GM23338 (cell line): ENCODE measurements at regions not wholly inside any gene's neighbourhood (a gene's known extent, or its start where the extent isn't known, plus 50 kb on each side); places are given as distances from the start of the nearest gene placed in this dataset.

Experiments
- CREB1 ChIP-seq: fragments of 250-450 bp; sonication (Bioruptor Pico); IDR thresholded peaks from 2 replicates; pipeline ENCODE4 v1.5.0; 2020; ENCODE audit warnings: low read depth, mild to moderate bottlenecking, moderate library complexity
- EZH2 ChIP-seq: fragments of 200-600 bp; sonication (generic); IDR thresholded peaks from one replicate; pipeline ENCODE4 v1.8.0; 2017; ENCODE audit warnings: antibody characterized with exemption, mild to moderate bottlenecking, low read depth; ENCODE audit not compliant: unreplicated experiment
- EZH2phosphoT487 ChIP-seq: fragments of 200-600 bp; sonication (generic); IDR thresholded peaks from one replicate; pipeline ENCODE4 v1.8.1; 2018; ENCODE audit warnings: antibody characterized with exemption; ENCODE audit not compliant: unreplicated experiment
- JUNB ChIP-seq: IDR thresholded peaks from one replicate; pipeline ENCODE4 v1.6.1; 2016; ENCODE audit warnings: antibody characterized with exemption; ENCODE audit not compliant: unreplicated experiment
- POLR2AphosphoS5 ChIP-seq: IDR thresholded peaks from 2 replicates; pipeline ENCODE4 v1.6.1; 2016; ENCODE audit warnings: antibody characterized with exemption, low read depth
- STAT1 ChIP-seq: IDR thresholded peaks from one replicate; pipeline ENCODE4 v1.6.1; 2016; ENCODE audit warnings: antibody characterized with exemption; ENCODE audit not compliant: unreplicated experiment
- ZNF331 ChIP-seq: fragments of 250-450 bp; sonication (Bioruptor Pico); IDR thresholded peaks from 2 replicates; pipeline ENCODE4 v1.5.0; 2020; ENCODE audit warnings: low read depth, mild to moderate bottlenecking, moderate library complexity
- TF ChIP-seq, protein P1 (sequence below): IDR thresholded peaks from one replicate; pipeline ENCODE4 v1.6.1; 2018; ENCODE audit warnings: antibody characterized with exemption; ENCODE audit not compliant: unreplicated experiment
- TF ChIP-seq, protein P2 (sequence below), 2 experiments: fragments of 200-600 bp in 1 of 2; sonication (generic) in 1 of 2; conservative IDR thresholded peaks; 2 replicates each; pipeline versions ENCODE4 v1.5.1 to v1.6.1; 2016 to 2017; ENCODE audit warnings: antibody characterized with exemption in 2 of 2, low read depth in 2 of 2, mild to moderate bottlenecking in 2 of 2, moderate library complexity in 1 of 2
- TF ChIP-seq, protein P3 (sequence below): IDR thresholded peaks from 2 replicates; pipeline ENCODE4 v1.6.1; 2016; ENCODE audit warnings: antibody characterized with exemption
- TF ChIP-seq, protein P4 (sequence below): fragments of 250-450 bp; sonication (Bioruptor Pico); IDR thresholded peaks from 2 replicates; pipeline ENCODE4 v1.5.0; 2020; ENCODE audit warnings: mild to moderate bottlenecking, moderate library complexity

GRCh38 chr3:76657909-76658308, 382.0 kb upstream of the ROBO2 start:
- TF ChIP-seq, protein P1, sequence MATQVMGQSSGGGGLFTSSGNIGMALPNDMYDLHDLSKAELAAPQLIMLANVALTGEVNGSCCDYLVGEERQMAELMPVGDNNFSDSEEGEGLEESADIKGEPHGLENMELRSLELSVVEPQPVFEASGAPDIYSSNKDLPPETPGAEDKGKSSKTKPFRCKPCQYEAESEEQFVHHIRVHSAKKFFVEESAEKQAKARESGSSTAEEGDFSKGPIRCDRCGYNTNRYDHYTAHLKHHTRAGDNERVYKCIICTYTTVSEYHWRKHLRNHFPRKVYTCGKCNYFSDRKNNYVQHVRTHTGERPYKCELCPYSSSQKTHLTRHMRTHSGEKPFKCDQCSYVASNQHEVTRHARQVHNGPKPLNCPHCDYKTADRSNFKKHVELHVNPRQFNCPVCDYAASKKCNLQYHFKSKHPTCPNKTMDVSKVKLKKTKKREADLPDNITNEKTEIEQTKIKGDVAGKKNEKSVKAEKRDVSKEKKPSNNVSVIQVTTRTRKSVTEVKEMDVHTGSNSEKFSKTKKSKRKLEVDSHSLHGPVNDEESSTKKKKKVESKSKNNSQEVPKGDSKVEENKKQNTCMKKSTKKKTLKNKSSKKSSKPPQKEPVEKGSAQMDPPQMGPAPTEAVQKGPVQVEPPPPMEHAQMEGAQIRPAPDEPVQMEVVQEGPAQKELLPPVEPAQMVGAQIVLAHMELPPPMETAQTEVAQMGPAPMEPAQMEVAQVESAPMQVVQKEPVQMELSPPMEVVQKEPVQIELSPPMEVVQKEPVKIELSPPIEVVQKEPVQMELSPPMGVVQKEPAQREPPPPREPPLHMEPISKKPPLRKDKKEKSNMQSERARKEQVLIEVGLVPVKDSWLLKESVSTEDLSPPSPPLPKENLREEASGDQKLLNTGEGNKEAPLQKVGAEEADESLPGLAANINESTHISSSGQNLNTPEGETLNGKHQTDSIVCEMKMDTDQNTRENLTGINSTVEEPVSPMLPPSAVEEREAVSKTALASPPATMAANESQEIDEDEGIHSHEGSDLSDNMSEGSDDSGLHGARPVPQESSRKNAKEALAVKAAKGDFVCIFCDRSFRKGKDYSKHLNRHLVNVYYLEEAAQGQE, result no peak
- TF ChIP-seq, protein P2, sequence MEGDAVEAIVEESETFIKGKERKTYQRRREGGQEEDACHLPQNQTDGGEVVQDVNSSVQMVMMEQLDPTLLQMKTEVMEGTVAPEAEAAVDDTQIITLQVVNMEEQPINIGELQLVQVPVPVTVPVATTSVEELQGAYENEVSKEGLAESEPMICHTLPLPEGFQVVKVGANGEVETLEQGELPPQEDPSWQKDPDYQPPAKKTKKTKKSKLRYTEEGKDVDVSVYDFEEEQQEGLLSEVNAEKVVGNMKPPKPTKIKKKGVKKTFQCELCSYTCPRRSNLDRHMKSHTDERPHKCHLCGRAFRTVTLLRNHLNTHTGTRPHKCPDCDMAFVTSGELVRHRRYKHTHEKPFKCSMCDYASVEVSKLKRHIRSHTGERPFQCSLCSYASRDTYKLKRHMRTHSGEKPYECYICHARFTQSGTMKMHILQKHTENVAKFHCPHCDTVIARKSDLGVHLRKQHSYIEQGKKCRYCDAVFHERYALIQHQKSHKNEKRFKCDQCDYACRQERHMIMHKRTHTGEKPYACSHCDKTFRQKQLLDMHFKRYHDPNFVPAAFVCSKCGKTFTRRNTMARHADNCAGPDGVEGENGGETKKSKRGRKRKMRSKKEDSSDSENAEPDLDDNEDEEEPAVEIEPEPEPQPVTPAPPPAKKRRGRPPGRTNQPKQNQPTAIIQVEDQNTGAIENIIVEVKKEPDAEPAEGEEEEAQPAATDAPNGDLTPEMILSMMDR (conservative IDR thresholded peaks at IDR 0.05; ENCODE audit: low read depth in 2 of 2), result no peak
- TF ChIP-seq CREB1 (CRISPR knock-in tag), result no peak
- TF ChIP-seq POLR2AphosphoS5, result no peak
- no peak for TF ChIP-seq EZH2phosphoT487
- TF ChIP-seq, protein P3, sequence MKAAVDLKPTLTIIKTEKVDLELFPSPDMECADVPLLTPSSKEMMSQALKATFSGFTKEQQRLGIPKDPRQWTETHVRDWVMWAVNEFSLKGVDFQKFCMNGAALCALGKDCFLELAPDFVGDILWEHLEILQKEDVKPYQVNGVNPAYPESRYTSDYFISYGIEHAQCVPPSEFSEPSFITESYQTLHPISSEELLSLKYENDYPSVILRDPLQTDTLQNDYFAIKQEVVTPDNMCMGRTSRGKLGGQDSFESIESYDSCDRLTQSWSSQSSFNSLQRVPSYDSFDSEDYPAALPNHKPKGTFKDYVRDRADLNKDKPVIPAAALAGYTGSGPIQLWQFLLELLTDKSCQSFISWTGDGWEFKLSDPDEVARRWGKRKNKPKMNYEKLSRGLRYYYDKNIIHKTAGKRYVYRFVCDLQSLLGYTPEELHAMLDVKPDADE, result no peak
- TF ChIP-seq EZH2, result no peak
- TF ChIP-seq, protein P4, sequence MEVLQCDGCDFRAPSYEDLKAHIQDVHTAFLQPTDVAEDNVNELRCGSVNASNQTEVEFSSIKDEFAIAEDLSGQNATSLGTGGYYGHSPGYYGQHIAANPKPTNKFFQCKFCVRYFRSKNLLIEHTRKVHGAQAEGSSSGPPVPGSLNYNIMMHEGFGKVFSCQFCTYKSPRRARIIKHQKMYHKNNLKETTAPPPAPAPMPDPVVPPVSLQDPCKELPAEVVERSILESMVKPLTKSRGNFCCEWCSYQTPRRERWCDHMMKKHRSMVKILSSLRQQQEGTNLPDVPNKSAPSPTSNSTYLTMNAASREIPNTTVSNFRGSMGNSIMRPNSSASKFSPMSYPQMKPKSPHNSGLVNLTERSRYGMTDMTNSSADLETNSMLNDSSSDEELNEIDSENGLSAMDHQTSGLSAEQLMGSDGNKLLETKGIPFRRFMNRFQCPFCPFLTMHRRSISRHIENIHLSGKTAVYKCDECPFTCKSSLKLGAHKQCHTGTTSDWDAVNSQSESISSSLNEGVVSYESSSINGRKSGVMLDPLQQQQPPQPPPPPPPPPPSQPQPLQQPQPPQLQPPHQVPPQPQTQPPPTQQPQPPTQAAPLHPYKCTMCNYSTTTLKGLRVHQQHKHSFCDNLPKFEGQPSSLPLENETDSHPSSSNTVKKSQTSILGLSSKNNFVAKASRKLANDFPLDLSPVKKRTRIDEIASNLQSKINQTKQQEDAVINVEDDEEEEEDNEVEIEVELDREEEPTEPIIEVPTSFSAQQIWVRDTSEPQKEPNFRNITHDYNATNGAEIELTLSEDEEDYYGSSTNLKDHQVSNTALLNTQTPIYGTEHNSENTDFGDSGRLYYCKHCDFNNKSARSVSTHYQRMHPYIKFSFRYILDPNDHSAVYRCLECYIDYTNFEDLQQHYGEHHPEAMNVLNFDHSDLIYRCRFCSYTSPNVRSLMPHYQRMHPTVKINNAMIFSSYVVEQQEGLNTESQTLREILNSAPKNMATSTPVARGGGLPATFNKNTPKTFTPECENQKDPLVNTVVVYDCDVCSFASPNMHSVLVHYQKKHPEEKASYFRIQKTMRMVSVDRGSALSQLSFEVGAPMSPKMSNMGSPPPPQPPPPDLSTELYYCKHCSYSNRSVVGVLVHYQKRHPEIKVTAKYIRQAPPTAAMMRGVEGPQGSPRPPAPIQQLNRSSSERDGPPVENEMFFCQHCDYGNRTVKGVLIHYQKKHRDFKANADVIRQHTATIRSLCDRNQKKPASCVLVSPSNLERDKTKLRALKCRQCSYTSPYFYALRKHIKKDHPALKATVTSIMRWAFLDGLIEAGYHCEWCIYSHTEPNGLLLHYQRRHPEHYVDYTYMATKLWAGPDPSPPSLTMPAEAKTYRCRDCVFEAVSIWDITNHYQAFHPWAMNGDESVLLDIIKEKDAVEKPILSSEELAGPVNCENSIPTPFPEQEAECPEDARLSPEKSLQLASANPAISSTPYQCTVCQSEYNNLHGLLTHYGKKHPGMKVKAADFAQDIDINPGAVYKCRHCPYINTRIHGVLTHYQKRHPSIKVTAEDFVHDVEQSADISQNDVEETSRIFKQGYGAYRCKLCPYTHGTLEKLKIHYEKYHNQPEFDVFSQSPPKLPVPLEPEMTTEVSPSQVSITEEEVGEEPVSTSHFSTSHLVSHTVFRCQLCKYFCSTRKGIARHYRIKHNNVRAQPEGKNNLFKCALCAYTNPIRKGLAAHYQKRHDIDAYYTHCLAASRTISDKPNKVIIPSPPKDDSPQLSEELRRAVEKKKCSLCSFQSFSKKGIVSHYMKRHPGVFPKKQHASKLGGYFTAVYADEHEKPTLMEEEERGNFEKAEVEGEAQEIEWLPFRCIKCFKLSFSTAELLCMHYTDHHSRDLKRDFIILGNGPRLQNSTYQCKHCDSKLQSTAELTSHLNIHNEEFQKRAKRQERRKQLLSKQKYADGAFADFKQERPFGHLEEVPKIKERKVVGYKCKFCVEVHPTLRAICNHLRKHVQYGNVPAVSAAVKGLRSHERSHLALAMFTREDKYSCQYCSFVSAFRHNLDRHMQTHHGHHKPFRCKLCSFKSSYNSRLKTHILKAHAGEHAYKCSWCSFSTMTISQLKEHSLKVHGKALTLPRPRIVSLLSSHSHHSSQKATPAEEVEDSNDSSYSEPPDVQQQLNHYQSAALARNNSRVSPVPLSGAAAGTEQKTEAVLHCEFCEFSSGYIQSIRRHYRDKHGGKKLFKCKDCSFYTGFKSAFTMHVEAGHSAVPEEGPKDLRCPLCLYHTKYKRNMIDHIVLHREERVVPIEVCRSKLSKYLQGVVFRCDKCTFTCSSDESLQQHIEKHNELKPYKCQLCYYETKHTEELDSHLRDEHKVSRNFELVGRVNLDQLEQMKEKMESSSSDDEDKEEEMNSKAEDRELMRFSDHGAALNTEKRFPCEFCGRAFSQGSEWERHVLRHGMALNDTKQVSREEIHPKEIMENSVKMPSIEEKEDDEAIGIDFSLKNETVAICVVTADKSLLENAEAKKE (CRISPR knock-in tag), result no peak
- no peak for TF ChIP-seq ZNF331 (CRISPR knock-in tag)
- TF ChIP-seq JUNB, result no peak
- TF ChIP-seq STAT1, result no peak
